Ureter (tissue), 1 donor: ENCODE measurements at regions not wholly inside any gene's neighbourhood (a gene's known extent, or its start where the extent isn't known, plus 50 kb on each side); places are given as distances from the start of the nearest gene placed in this dataset.
"Not testable (repeated sequence)": the region's sequence is repeated elsewhere in the genome, so short reads cannot be mapped to it uniquely, and the experiment has no call there.

Experiments
- DNase-seq: peaks from one replicate; pipeline ENCODE4 v3.0.0-alpha.2; 2020; ENCODE audit warnings: low spot score
- donor health status: DM: yes; HTN: yes; CAD: no.

- DNase-seq = no peak
These were observed 51.1 kb downstream of the DOP1B start for GRCh38 chr21:36207577-36208320.

DNA sequence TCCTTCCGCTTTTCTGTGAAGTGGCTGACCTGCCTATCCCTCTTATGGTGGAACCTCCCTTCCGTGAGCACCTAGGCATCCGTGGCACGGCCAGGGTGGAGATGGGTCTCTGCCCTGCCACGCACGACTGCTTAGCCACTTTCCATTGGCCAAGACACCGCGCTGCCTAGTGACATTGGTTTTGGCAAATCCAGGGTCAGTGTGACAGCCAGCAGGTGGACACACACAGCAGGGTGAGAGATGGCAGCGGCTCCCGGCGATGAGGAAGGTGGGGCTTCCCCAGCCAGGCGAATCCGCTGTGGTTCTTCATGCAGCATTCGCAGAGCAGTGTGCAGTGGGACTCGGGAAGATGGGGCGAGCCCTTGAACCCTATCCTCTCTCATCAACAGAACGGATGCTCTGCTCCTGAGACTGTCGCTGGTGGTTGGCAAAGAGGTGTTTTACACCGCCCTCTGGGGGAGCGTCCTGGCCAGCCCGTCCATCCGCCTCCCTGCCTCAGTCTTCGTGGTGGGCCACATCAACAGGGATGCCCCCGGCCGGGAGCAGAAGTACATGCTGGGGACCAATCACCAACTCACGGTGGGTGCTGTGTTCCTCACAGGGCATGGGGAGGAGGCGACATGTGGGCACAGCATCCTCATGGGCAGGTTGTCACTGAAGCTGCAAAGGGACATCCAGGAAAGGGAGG lies 51.8 kb downstream of the DOP1B start:
- DNase-seq = no peak

DNA sequence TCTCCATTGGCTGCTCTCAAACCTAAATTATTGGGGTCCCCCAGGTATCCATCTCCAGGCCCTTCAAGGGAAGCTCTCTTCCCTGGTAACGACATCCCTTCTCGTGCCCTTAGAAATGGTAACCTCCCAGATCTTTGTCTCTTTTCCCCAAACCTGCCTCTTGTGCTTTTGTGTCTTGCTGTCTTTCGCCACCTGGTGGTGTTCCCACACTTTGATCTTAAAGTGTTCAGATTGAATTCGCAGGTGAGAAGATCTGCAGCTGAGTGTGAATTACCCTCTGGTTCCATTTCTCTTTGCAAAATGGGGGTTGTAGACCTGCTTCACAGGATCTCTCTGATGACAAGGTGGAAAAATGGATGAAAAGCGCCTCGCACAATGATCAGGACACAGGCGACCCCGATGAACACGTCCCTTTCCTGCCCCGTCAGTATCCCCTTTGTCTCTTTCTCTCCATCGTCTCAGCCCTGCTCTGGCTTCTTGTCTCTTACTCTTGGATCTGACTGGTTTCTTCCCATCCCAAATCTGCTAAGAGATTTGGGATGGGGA lies 53.1 kb downstream of the DOP1B start:
- DNase-seq = peak; percentile 55

DNA sequence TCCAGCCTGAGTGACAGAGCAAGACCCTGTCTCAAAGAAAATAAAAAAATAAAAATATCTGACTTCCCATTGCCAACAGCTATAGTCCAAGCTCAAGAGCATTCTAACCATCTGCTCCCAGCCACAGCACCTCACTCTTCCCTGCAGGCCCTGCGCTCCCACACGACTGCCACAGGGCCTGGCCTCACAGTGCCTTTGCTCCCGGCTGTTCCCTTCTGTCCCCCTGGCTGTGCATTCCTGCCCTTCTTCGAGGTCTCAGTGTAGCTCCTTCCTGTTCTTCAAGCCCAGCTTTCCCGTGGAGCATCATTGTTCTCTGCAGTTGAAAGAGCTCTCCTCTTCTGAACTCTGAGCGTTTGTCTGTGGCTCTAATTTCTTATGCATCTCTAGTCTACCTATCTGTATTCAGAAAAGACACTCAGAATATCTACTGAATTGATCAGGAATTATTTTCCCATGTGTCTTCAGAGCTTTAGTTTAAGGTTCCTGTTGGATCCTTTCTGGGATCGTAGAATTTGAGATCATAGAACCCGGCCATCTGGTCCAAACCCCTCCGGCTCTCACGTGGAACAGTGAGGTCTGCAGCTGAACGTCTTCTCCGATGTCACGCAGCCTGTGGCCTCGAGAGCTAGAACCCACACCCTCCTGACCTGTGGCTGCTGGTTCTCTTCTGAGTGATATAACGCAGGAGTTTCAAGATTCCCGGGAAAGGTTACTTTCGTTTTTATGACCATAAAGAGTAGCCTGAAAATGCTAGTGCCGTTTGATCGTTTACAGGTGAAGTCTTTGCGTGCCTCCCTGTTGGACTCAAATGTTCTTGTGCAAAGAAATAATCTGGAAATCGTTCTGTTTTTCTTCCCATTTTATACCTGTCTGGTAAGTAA lies 54.4 kb downstream of the DOP1B start:
- DNase-seq = no peak

- DNase-seq = no peak
These were observed 55.3 kb downstream of the DOP1B start for GRCh38 chr21:36211660-36212512.

DNA sequence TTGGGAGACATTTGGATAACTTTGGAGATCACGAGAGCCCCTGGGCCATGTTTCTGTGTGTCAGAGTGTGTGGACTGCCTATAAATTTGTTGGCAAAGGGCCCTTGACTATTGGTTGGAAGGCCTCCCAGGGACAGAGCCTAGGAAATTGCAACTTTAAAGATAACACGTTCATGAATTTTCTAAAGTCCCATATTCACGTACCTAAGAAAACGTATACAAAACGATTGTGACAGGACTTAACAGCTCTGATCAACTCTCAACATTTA lies 55.8 kb downstream of the DOP1B start:
- no peak for DNase-seq

GRCh38 chr21:36214561-36214960 lies 57.9 kb downstream of the DOP1B start:
- no peak for DNase-seq

- no peak for DNase-seq
These were observed 61.1 kb downstream of the DOP1B start for GRCh38 chr21:36217743-36218142.

GRCh38 chr21:36218691-36219090 lies 62.1 kb downstream of the DOP1B start:
- no peak for DNase-seq

- no peak for DNase-seq
These were observed 66.8 kb downstream of the DOP1B start for GRCh38 chr21:36223451-36223850.

GRCh38 chr21:36229181-36229580 lies 72.6 kb downstream of the DOP1B start:
- DNase-seq = peak; percentile 58

DNA sequence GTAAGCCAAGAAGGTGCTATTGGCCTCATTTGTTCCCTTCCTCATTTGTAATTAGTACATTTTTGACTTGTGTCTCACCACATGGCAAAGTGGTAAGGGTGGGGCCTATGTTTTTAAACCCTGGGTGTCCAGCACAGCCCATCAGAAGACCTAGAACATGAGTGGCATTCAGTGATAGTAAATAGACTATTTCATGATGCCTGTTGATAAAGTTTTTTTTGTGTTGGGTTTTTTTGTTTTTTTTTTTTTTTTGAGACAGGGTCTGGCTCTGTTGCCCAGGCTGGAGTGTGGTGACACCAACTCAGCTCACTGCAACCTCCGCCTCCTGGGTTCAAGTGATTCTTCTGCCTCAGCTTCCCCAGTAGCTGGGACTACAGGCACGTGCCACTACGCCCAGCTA lies 74.8 kb downstream of the DOP1B start:
- DNase-seq = not testable (repeated sequence)

- DNase-seq = no peak
These were observed 76.0 kb downstream of the DOP1B start for GRCh38 chr21:36232641-36233040.

DNA sequence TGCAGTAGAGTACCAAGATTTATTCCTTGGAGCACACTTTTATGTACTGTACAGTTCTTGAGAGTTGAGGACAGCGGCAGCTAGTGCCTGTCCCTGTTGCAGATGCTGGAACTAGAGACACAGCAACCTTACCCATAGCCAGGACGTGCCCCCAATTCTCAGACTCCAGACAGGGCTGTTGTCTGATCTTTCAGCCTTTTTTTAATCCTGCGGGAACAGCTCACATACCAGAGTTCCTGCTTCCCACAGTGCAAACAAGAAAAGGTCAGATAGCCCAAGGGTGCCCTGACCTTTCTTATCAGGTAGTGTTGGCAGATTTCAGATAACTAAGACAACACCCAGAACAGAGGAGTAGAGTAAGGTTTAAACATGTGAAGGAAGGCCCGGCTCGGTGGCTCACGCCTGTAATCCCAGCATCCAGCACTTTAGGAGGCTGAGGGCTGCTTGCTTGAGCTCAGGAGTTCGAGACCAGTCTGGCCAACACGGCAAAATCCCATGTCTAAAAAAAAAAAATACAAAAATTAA lies 78.5 kb downstream of the DOP1B start:
- DNase-seq = no peak

DNA sequence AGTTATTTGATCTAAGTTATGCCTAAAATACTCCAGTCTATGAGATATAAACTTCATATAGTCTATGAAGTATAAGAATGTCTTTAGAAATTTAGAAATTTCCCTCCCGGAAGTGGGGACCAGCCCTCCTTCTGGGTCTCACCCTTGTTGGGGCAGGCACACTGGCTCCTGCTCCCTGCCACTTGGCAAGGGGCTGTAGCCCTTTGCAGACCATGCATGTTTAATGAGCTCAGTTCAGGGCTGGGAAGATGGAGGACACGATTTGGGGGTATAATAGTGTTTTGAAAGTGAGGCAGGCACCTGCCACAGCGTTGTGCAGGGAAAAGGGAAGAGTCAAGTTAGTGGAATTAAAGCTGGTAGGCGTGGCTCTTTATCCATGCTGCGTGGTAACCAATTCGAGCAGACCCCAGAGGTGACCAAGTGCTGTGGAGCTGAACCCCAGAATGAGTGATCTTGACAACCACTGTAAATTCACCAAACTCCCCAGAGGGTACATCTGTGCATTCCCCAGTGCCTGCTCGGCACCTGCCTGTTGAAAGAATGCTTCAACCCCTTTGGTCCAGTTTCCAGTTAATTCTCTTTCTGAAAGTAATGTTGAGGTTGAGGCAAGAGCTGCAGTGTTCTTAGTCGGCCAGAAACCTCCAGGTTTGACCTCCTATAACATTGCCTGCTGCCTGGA lies 79.6 kb downstream of the DOP1B start:
- no peak for DNase-seq

DNA sequence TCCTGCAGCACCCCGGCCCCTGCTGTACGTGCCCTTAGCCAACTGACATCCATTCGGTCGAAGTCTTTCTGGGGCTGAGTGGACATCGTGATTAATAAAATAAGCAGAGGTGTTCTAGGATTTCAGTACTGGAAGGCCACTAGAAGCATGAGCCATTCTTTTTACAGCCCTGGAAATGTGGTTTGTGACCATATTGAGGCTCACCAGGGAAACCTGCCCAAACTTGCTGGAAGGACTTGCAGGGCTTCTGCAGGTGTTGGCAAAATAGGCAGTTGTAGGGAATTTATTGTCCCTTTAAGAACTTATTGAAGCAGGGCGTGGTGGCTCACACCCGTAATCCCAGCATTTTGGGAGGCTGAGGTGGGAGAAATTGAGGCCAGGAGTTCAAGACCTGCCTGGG lies 80.8 kb downstream of the DOP1B start:
- no peak for DNase-seq

GRCh38 chr21:36239585-36239984 lies 80.4 kb upstream of the MORC3 start:
- DNase-seq = no peak

- no peak for DNase-seq
These were observed 78.3 kb upstream of the MORC3 start for GRCh38 chr21:36241717-36242116.

GRCh38 chr21:36245115-36245514 lies 74.9 kb upstream of the MORC3 start:
- no peak for DNase-seq

GRCh38 chr21:36245649-36246048 lies 74.3 kb upstream of the MORC3 start:
- no peak for DNase-seq
